Testis (tissue), 2 donors: ENCODE measurements at regions not wholly inside any gene's neighbourhood (a gene's known extent, or its start where the extent isn't known, plus 50 kb on each side); places are given as distances from the start of the nearest gene placed in this dataset.

Source experiments
- DNase-seq: peaks from one replicate; pipeline ENCODE4 v3.0.0-alpha.2; 2019
- H3K27ac ChIP-seq, 2 donors: fragments of 200-600 bp; sonication (generic); one replicate each; pipeline ENCODE4 v1.5.1; 2019
- H3K27me3 ChIP-seq: fragments of 200-600 bp; sonication (generic); one replicate; pipeline ENCODE4 v1.5.1; 2019
- H3K36me3 ChIP-seq: fragments of 200-600 bp; sonication (generic); one replicate; pipeline ENCODE4 v1.5.1; 2017; ENCODE audit warnings: low read depth; ENCODE audit errors: missing control alignments
- H3K4me1 ChIP-seq: fragments of 200-600 bp; sonication (generic); one replicate; pipeline ENCODE4 v1.5.1; 2019
- H3K4me3 ChIP-seq, 2 donors: fragments of 200-600 bp; sonication (generic); one replicate each; pipeline ENCODE4 v1.5.1; 2017 to 2019
- H3K9me3 ChIP-seq: fragments of 200-600 bp; sonication (generic); one replicate; pipeline ENCODE4 v1.5.1; 2017
- CTCF ChIP-seq, 3 experiments: fragments of 450-650 bp in 2 of 3; fragments of 200-600 bp in 1 of 3; sonication (generic) in 1 of 3; IDR thresholded peaks; one replicate each; pipeline ENCODE4 v1.5.1; 2016 to 2019; ENCODE audit warnings: antibody characterized with exemption in 3 of 3, mild to moderate bottlenecking in 2 of 3, moderate library complexity in 1 of 3
- POLR2A ChIP-seq: fragments of 450-650 bp; IDR thresholded peaks from one replicate; pipeline ENCODE4 v1.6.1; 2017; ENCODE audit warnings: antibody characterized with exemption, mild to moderate bottlenecking, moderate library complexity
- WGBS, 2 donors: methylation state at CpG; one replicate each; pipeline ENCODE4 v1.1.5; 2018; 5-methylcytosine and 5-hydroxymethylcytosine counted together
- intact Hi-C: fragments of 100-400 bp; cut with DNase I; formaldehyde crosslinking; loops from one replicate; pipeline ENCODE4 v1.15.1; 2023; ENCODE audit warnings: low total_unique reads

GRCh38 chr1:30146448-30146847 lies 576.9 kb downstream of the MATN1 start:
- H3K9me3 ChIP-seq: no peaks in the 10 kb centered on the region
- no peak for DNase-seq

GRCh38 chr1:30145723-30146303 lies 577.6 kb downstream of the MATN1 start:
- no peak overlapping the region for H3K27ac ChIP-seq
- no peak for DNase-seq
- no peaks in the 10 kb centered on the region for H3K4me1 ChIP-seq
- H3K27me3 ChIP-seq: no peaks in the 10 kb centered on the region
- no peaks in the 10 kb centered on the region for H3K9me3 ChIP-seq
- no peaks in the 10 kb centered on the region for H3K36me3 ChIP-seq
- intact Hi-C loops: no loop called here
- H3K4me3 ChIP-seq: no peak overlapping the region
- 68 to 74% methylated on average over 4 of the region's 4 CpGs for WGBS, 2 donors
- no peak for TF ChIP-seq CTCF (IDR thresholded peaks at IDR 0.05)
- no peak for TF ChIP-seq POLR2A

More at GRCh38 chr1:30146448-30146847, 576.9 kb downstream of the MATN1 start:
- Histone ChIP-seq H3K4me3 (no peak overlapping the region), H3K36me3 (no peaks in the 10 kb centered on the region), H3K4me1 (no peaks in the 10 kb centered on the region), H3K27me3 (no peaks in the 10 kb centered on the region), H3K27ac (no peak overlapping the region)
- intact Hi-C loops: no loop called here
- 37 to 41% methylated on average over 8 of the region's 8 CpGs for WGBS, 2 donors
- TF ChIP-seq CTCF (IDR thresholded peaks at IDR 0.05): no peak
- no peak for TF ChIP-seq POLR2A

GRCh38 chr1:30144831-30145230 lies 578.6 kb downstream of the MATN1 start:
- H3K4me1 ChIP-seq: no peaks in the 10 kb centered on the region
- H3K9me3 ChIP-seq: no peaks in the 10 kb centered on the region
- H3K36me3 ChIP-seq: no peaks in the 10 kb centered on the region
- no peaks in the 10 kb centered on the region for H3K27me3 ChIP-seq
- no peak for DNase-seq
- intact Hi-C loops: no loop called here
- H3K4me3 ChIP-seq: no peak overlapping the region
- WGBS, 2 donors: 85 to 88% methylated on average over 1 of the region's 1 CpG
- no peak overlapping the region for H3K27ac ChIP-seq
- no peak for TF ChIP-seq POLR2A
- TF ChIP-seq CTCF (IDR thresholded peaks at IDR 0.05): no peak

- no peaks in the 10 kb centered on the region for H3K4me1 ChIP-seq
- no peak for DNase-seq
- 60 to 89% methylated on average over 1 of the region's 1 CpG for WGBS, 2 donors
- H3K4me3 ChIP-seq: no peak overlapping the region
- no peaks in the 10 kb centered on the region for H3K36me3 ChIP-seq
- intact Hi-C loops: no loop called here
- TF ChIP-seq CTCF (IDR thresholded peaks at IDR 0.05): no peak
- TF ChIP-seq POLR2A: no peak
- no peak overlapping the region for H3K27ac ChIP-seq
- H3K9me3 ChIP-seq: no peaks in the 10 kb centered on the region
- H3K27me3 ChIP-seq: no peaks in the 10 kb centered on the region
These were observed 579.9 kb downstream of the MATN1 start for GRCh38 chr1:30143517-30143916.

GRCh38 chr1:30140566-30140965 lies 582.8 kb downstream of the MATN1 start:
- no peak for DNase-seq
- no peaks in the 10 kb centered on the region for H3K9me3 ChIP-seq
- 84% methylated on average over 6 of the region's 7 CpGs; no CpG with 5 or more reads in 1 of the 2 donors for WGBS, 2 donors
- intact Hi-C loops: no loop called here
- no peaks in the 10 kb centered on the region for H3K4me1 ChIP-seq
- H3K27ac ChIP-seq: no peak overlapping the region
- no peaks in the 10 kb centered on the region for H3K36me3 ChIP-seq
- H3K4me3 ChIP-seq: no peak overlapping the region
- no peak for TF ChIP-seq POLR2A
- no peak for TF ChIP-seq CTCF (IDR thresholded peaks at IDR 0.05)
- no peaks in the 10 kb centered on the region for H3K27me3 ChIP-seq
